ENCODE measurements at regions not wholly inside any gene's neighbourhood (a gene's known extent, or its start where the extent isn't known, plus 50 kb on each side); places are given as distances from the start of the nearest gene placed in this dataset.

DNA sequence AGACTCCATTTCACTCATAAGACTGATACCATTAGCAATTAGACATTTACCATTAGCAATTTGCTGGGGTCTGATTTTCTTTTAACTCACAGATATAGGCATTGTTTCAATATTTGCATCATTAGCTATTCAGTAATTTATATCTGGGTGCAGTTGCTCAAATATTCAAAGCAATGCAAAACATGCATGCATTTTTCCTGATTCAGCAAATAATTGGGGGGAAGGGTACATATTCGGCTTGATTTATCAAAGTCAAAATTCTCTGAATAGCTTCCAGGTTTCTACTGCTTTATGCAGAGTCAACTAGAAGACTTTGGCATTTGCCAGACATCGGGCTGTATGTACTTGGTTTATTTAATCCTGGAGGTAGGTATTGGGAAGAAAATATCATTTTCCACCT lies 315.6 kb upstream of the NR2F2 start:
- DNase-seq = no peak

DNA sequence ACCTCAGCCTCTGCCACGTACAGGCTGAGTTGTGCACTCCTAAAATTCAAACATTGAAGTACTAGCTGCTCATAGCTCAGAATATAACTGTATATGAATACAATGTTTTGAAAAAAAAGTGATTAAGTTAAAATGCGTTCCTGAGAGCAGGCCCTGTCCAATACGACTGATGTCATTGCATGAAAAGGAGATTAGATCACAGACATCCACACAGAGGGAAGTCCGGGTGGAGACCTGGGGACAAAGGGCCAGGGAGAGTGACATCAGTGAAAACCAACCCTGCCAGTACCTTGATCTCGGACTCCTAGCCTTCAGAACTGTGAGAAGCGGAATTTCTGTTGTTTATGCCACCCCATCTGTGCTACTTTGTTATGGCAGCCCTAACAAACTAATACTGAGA lies 311.4 kb upstream of the NR2F2 start:
- DNase-seq = no peak

DNA sequence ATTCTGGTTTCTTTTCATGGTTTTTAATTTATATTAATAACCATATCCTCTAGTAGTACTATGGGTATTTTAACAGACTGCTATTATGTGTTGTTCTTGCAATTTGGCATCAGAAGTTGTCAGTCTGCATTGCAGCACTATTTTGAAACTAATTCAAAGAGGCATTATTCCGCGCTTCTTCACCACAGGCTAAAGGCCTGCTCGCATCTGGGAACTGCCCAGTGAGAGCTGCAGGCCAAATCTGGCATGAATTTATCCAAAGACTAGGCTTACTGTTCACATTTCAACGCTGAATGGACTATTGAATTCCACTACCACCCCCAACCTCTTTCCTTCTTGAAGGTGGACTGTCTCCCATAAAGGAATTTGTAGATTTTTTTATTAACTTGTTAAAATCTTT lies 310.4 kb upstream of the NR2F2 start:
- DNase-seq = no peak

DNA sequence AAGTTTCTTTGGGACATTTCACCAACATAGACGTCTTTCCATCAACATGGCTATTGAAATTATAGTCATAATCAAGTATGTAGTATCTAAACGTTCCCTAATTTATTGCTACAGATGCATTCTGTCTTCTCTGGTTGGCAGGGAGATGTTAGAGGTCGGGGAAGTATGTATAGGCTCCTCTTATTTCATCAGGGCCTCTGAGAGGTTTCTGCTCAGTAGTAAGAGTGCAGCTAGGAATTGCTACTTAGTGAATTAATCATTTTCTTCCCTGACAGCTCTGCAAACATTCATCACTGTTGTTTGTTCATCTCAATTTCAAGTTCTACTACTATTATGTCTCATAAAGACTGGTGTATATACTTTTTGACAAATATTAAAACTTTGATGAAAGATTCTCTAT lies 309.7 kb upstream of the NR2F2 start:
- no peak for DNase-seq

DNA sequence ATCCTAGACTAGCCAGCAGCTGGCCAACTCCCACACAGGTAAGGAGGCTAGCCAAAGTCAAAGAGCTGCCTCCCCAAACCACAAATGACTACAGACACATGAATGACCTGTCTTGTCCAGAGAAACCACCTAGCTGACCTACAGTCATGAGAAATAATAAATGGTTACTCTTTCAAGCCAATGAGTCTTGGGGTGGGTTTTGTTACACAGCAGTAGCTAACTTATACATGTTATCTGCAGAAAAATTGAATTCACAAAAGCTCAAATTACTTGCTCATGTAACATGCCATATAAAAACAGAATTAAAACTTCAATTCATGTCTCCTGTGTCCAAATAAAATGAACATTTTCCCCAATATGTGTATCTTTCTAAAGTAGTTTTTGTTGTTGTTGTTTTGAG lies 307.4 kb upstream of the NR2F2 start:
- DNase-seq = no peak

DNA sequence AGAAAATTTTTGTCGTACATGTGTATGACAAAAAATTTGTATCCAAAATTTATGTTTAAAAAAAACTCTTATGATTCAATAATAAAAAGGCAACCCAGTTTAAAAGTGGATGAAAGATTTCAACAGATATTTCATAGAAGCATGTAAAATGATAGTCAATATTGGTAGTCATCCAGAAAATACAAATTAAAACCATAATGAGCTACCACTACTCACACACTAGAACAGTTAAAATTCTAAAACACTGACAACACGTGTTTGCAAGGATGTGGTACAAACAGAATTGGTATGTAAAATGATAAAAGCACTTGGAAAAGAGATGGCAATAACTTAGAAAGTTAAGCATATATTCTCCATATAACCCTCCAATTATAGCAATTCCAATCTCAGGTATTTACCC lies 303.0 kb upstream of the NR2F2 start:
- no peak for DNase-seq

DNA sequence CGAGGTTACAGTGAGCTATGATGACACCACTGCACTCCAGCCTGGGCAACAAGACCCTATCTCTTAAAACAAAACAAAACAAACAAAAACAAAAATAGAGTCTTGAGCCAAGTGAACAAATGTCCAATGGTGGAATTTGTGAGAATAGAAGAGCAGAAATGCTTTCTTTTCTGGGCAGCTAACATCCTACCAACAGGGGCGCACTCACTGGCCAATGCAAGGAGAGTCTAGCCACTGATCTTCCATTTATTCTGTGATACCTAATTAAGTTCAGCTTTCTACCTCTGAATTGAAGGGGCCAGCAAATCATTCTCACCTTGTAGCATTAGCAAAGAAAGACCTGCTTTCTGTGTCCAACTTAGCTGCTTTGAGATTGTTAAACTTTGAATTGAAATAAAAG lies 301.9 kb upstream of the NR2F2 start:
- DNase-seq = no peak

DNA sequence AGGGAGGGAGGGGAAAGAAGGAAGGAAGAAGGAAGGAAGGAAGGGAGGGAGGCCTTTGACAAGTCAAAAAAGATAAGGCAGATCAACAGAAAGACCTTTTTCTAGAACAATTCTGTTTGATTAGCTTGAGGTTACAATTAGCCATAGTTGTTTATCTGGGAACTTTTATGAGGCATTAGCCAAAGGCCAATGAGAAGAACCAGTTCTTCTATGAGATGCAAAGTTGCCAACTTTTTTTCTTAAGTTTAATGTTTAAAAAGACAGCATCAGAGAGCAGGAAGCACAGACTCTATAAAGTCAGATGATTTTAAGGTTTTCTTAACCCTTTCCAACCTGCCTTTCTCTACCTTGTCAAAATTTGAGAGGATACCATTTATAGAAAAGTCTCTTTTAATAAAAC lies 301.3 kb upstream of the NR2F2 start:
- DNase-seq = no peak

DNA sequence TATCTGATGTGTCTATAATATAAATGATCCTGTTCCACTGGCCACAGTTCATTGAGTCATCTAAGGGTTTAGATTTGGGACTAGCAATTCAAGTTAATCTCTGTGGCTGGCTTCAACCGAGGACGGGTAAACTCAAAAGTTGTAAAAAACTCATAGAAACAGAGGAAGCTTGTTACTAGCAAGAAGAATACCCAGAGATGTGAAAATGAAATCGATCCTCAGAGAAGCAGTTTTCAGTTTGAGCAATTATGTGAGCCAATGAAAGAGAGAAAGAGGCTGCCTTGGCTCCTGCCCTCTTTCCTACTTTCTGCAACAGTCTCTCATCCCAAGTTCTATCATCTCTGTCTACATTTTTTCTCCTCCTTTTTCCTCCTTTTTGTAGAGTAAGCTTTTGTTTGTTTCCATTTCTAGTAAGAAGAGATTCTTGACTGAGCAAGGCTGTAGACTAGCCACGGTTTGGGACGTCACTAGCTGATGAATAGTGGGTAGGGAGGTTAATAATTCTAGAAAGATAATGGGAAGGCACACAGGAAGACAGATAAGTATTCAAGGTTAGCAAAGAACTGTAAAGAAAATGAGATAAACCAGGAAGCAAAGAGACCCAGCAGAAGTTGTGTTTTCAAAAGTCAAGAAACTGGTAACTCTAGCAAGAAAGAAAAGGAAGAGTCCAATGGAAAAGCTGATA lies 298.9 kb upstream of the NR2F2 start:
- DNase-seq = no peak

DNA sequence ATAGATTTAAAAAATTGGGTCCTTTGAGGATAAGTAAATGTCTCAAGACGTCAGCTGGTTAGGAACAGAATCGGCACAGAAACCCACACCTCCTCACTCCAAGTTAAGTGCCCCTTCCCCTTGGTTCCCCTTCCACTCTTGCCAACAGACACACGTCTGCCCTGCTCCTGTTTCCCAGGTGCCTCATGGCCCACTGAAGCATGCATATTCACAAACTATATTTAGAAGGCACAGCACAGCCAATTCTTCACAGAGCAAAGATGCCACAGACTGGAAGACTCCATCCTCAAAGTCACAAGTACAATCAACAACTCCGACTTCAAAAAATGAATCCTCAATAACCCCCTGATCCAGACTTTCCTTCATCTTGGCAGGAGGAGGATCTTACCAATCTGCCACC lies 295.4 kb upstream of the NR2F2 start:
- no peak for DNase-seq

DNA sequence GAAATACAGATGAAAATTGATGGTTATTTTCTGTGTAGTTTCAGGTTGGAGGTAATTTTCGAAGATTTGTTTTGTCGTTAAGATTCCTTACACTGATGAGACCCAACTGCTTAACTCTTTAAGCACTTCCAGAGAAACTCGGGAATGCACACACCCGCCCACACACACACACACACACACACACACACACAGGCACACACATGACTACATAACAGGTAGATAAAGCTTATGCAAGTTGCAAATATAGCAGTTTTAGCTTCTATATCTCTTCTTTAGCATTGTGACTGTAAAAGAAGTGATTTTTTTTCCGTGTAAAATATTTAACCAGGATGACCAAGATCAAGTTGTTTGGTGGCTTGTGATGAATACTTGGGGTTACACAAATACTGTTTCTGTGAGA lies 294.9 kb upstream of the NR2F2 start:
- DNase-seq = no peak

DNA sequence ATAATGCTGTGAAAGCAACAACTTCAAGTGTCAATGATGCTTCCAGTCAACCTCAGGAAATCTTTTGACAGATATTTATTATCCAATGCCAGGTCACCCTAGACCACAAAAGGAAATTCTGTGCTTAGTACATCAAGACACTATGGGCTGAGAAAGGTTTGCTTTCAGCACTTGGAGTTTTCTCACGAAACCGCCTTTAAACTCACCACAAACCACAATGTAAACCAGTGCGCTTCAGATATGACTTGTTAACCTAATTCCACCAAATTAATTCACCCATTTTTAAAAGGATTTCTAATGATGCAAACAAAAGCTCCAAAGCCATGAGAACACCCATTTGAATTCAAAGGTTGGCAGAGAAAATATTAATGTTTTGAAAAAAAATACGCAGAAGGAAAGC lies 292.9 kb upstream of the NR2F2 start:
- peak; percentile 21 for DNase-seq

DNA sequence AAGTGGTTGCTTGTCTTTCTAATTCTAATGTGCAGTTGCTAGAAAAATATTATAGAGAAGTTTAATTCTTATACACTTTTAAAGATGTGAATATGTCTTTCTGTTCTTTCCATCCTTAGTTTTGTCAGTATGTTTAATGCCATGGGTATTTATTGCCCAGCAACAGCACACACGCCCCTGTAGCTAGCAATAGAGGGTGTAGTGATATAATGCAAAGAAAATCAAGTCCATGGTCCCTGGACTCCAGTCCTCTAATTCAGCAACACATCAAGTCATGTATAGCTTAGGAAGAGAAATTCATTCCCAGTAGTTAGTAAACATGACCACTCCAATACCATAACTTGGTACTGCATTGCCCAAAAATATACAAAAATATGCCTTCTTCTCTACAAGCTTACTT lies 292.4 kb upstream of the NR2F2 start:
- DNase-seq = no peak

DNA sequence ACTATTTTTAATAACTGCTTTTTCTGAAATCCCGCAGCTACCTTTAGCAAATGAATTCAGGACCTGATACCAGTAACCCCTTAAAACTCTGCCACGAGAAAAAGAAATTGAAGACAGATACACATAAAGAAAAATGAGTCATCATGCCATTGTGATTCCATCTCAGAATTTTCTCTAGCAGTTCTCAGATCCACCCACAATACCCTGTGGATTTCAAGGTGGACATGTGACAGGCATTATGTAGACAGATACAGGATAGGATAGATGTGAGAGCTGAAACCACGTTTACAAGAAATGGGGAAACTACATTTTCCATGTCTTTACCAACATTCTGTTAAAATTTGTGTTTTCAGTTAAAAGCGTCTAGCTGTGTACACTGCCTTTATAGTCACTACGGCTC lies 291.9 kb upstream of the NR2F2 start:
- no peak for DNase-seq

DNA sequence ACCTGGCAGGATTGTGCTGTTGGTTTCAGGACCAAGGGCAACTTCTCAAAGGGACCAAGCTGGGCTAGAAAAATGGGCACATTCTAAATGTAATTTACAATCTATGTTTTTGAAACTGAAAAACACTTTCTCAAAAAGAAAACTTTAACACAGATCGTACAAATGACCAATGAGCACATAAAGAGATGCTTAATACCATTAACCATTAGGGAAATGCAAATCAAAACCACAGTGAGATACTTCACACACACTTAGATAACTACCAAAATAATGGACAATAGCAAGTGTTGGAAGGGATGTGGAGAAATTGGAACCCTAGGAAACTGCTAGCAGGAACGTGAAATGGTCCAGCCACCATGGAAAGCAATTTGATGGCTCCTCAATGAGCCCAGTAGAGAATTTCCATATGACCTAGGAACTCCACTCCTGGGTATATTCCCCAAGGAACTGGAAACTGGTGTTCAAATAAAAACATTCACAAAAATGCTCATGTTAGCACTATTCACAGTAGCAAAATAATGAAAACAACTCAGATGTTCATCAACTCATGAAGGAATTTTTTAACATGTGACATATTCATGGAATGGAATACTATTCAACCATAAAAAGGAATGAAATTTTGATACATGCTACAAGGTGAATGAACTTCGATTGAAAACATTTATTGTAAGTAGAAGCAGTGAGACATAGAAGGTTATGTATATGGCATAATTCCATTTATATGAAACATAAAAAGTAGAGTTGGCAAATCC lies 288.3 kb upstream of the NR2F2 start:
- DNase-seq = no peak

DNA sequence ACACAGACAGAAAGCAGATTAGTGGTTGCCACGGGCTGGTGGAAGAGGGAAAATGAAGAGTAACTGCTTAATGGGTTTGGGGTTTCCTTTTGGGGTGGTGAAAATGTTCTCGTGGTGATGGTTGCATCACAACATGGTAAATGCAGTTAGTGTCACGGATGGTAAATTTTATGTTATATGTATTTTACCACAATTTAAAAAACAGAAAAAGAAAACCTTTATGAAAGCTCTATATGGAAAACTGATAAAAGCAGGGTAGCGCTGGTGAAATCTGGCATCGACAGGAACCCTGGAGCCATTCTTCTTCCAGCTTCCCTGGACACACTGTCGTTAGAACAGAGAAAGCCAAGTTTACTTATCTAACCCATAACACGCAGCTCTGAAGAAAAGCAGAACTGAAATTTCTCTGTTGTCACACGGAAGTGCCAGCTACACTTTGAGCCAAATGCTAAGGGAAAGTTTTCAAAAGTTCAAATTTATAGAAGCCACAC lies 287.7 kb upstream of the NR2F2 start:
- DNase-seq = no peak

DNA sequence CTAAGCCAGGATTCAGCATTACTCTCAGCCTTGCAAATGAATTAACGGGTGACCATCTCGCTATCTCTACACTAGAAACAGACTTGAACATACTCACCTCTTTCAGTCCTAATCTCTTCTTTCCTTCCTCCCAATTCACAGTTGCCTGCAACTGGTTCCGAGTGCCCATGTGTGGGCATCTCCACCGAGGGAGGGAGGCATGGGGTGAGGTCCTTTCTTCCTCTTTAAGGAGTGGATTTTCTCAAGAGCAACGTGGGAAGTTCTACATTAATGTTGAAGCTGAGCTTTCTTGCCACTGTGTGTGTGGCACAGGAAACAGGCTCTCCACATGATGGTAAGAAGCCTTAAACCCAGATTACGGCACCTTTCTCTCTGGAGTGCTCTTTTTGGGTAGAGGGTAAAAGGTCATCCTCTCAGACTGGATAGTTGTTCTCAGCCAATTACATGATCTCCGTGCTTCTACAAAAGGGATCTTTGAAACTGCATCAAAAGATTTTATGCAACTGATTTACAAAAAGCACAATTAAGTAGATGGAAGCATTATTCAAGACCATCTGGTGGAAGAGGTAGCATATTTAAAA lies 286.8 kb upstream of the NR2F2 start:
- no peak for DNase-seq

DNA sequence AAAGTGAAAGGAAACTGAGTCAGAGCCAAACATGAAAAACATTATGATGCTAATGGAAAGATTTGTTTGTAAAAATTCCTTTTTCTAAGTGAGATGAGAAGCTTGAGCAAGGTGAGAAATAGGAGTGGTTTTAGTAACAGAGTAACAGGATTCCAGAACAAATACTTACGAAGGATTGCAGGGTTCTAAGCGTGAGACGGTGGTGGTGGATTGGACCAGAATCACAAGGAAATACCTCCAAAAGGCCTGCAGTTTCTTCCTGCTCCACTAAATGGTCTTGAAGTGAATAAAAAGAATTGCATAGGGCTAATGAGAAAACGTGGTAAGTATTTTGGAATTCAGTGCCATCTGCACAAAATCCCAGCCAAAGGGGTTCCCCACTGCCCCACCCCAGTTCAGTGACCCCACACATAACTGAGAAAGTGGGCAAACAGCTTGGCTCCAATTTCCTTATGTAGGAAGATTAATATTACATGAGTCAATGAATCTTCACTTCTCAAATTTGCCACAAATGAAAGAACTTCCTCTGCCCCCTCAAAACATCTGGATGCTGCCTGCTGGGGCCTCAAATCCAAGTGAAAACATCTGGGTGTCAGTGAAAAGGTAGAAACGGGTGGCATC lies 283.8 kb upstream of the NR2F2 start:
- DNase-seq = no peak

DNA sequence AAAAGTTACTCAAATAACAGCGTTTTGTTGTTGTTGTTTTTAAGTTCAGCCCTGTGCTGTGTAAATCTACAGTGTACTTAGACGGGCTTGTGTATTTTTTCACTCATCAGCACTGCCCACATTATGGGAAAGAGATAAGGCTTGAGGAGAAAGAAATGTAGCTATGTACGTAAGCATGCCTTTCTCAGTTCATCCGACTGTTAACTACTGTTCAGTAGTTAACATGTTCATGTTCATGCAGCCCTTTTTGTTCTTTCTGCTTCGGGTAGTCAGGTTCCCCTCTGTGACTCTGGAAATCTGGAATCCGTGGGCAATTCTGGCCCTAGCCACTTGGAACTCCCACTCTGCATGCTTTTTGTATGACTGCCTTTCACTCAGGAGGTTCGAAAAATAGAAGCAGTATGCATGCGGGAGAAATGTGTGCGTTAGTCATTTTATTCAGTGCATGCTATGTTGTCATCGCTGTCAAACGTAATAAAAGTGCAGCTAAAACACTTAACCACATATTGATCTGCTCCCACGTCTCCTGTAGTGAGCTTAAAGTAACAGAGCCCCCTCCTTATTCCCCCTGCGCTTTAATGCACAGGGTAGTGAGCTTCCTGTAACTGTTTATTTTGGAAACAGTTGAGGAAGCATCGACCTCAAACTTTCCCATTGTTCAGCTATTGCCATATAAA lies 283.1 kb upstream of the NR2F2 start:
- DNase-seq = no peak

DNA sequence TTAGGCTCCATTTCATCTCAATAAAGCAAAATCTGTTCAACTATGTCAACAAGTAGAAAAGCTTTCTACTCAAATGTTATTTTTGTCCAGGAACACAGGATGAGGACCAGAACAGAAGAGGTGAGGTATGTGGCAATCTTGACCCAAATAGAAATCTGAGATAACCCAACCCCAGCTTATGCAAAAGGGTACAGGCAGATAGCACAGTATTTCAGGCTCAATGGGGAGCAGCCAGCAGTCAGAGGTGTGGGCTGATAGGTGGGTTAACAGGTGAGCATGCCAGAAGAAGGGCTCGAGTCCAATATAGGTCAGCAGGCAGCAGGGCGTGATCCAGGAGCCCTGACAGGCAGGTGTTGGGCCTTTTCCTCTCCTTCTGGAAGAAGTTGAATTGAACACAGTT lies 281.2 kb upstream of the NR2F2 start:
- DNase-seq = no peak

DNA sequence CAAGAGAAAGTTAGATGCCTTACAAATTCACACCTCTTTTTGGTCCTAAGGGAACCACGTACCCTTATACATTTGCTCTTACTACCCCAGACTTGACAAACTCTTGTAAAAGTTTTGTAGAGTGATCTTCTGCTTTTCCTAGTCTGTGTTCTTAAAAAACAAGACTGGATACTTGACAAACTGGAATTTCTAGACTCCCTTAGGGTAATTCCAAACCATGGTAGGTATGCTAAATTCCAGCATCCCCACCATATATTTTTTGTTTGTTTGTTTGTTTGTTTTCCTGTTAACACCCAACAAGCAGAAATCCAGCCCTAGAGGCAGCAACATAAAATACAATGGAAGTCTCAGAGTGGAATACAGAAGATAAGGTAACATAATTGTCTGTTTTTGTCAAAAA lies 280.7 kb upstream of the NR2F2 start:
- no peak for DNase-seq

DNA sequence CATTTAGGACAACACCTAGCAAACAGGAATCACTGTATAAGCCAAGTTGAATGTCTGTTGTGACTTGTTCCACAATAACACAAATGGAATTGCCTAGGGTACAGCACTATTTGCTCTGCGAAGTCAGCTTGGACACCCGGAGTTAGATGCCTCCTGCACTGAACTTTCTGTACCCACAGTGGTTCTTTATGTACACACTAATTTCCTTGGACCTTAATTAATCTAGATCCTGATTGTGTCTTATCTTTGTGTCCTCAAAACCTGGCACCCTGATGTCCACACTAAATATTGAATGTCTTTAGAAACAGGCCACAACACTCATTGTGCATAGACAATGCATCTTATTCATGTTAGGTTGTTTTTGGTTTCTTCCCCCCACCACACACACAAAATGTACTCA lies 278.9 kb upstream of the NR2F2 start:
- DNase-seq = no peak

DNA sequence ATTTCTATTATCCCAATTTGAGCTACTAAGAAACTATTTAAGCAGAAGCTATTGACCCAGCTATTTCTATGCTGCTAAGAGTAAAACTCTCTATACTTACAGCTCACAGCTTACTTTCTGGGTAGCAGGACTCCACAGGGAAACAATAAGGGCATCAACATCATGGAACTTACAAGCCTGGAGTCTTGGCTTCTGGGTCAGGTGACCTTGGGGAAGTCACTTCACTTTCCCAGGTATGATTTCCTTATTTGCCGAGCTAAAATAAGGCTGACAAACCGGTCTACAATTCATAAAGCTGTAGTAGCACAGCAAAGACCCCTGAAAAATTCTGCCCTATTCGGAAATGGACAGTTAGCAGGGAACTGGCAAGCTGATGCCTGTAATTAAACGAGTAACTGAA lies 278.3 kb upstream of the NR2F2 start:
- no peak for DNase-seq
